WTC11 (cell line): ENCODE measurements at regions not wholly inside any gene's neighbourhood (a gene's known extent, or its start where the extent isn't known, plus 50 kb on each side); places are given as distances from the start of the nearest gene placed in this dataset.

Experiments used
- ATAC-seq: fragments of 200-7000 bp; cut with Tn5 transposase; 2 replicates; pipeline ENCODE4 v1.10.0; 2021; ENCODE audit warnings: mild to moderate bottlenecking, moderate library complexity
- CTCF ChIA-PET: fragments of 300-600 bp; sonication (Branson Sonifier 250); formaldehyde crosslinking; loops from one replicate; lab custom pipeline; 2021; ENCODE audit warnings: antibody characterized with exemption; lab: Charles Lee
- POLR2A ChIA-PET: fragments of 350-600 bp; sonication (Branson Sonifier 250); formaldehyde crosslinking; loops from one replicate; lab custom pipeline; 2021; ENCODE audit warnings: antibody characterized with exemption; lab: Charles Lee
- DNase-seq: peaks from one replicate; pipeline ENCODE4 v3.0.0; 2021; ENCODE audit warnings: low spot score
- H3K27ac Mint-ChIP-seq: 2 replicates; pipeline ENCODE4 v1.8.0; 2021; ENCODE audit warnings: mixed read lengths
- H3K27me3 Mint-ChIP-seq: 2 replicates; pipeline ENCODE4 v1.8.0; 2021; ENCODE audit warnings: low read depth, mild to moderate bottlenecking, moderate library complexity, mixed read lengths
- H3K36me3 Mint-ChIP-seq: 2 replicates; pipeline ENCODE4 v1.8.0; 2021; ENCODE audit warnings: mixed read lengths
- H3K4me1 Mint-ChIP-seq: 2 replicates; pipeline ENCODE4 v1.8.0; 2022; ENCODE audit warnings: mixed read lengths
- H3K4me3 Mint-ChIP-seq: 2 replicates; pipeline ENCODE4 v1.8.0; 2021; ENCODE audit warnings: mild to moderate bottlenecking, moderate library complexity, mixed read lengths
- H3K9me3 Mint-ChIP-seq: 2 replicates; pipeline ENCODE4 v1.8.0; 2021; ENCODE audit warnings: mixed read lengths
- ESRRA ChIP-seq: sonication (generic); formaldehyde crosslinking; IDR thresholded peaks from 2 replicates; pipeline ENCODE4 v1.8.1; 2022; ENCODE audit warnings: mild to moderate bottlenecking, missing genetic modification reagents, borderline replicate concordance
- ETV6 ChIP-seq: sonication (generic); formaldehyde crosslinking; IDR thresholded peaks from 2 replicates; pipeline ENCODE4 v1.8.1; 2022; ENCODE audit warnings: mild to moderate bottlenecking, missing genetic modification reagents
- FOXK1 ChIP-seq: sonication (generic); formaldehyde crosslinking; IDR thresholded peaks from 2 replicates; pipeline ENCODE4 v1.8.0; 2022; ENCODE audit warnings: mild to moderate bottlenecking, moderate library complexity, missing genetic modification reagents
- GABPB1 ChIP-seq: sonication (generic); formaldehyde crosslinking; IDR thresholded peaks from 2 replicates; pipeline ENCODE4 v1.8.1; 2023; ENCODE audit warnings: mild to moderate bottlenecking, missing genetic modification reagents
- HMGA2 ChIP-seq: fragments of 250-450 bp; sonication (Bioruptor Pico); IDR thresholded peaks from 2 replicates; pipeline ENCODE4 v1.4.0; 2021; ENCODE audit warnings: mild to moderate bottlenecking, moderate library complexity
- NFE2L1 ChIP-seq: sonication (generic); formaldehyde crosslinking; IDR thresholded peaks from 2 replicates; pipeline ENCODE4 v1.8.1; 2023; ENCODE audit warnings: missing genetic modification reagents
- RELA ChIP-seq: sonication (generic); formaldehyde crosslinking; IDR thresholded peaks from 2 replicates; pipeline ENCODE4 v1.8.1; 2022; ENCODE audit warnings: missing genetic modification reagents, mild to moderate bottlenecking, borderline replicate concordance
- TEAD4 ChIP-seq: sonication (generic); formaldehyde crosslinking; IDR thresholded peaks from 2 replicates; pipeline ENCODE4 v1.8.0; 2022; ENCODE audit warnings: mild to moderate bottlenecking, missing genetic modification reagents
- ZNF121 ChIP-seq: sonication (generic); formaldehyde crosslinking; IDR thresholded peaks from 2 replicates; pipeline ENCODE4 v1.8.0; 2023; ENCODE audit warnings: missing genetic modification reagents
- ZNF396 ChIP-seq: fragments of 250-450 bp; sonication (Bioruptor Pico); IDR thresholded peaks from 2 replicates; pipeline ENCODE4 v1.8.0; 2021; ENCODE audit warnings: mild to moderate bottlenecking, moderate library complexity, borderline replicate concordance
- TF ChIP-seq, protein P1 (sequence below): sonication (generic); formaldehyde crosslinking; IDR thresholded peaks from 2 replicates; pipeline ENCODE4 v1.8.0; 2023; ENCODE audit warnings: missing genetic modification reagents
- TF ChIP-seq, protein P2 (sequence below): sonication (generic); formaldehyde crosslinking; IDR thresholded peaks from 2 replicates; pipeline ENCODE4 v1.8.0; 2022; ENCODE audit warnings: mild to moderate bottlenecking, missing genetic modification reagents
- TF ChIP-seq, protein P3 (sequence below): sonication (generic); formaldehyde crosslinking; IDR thresholded peaks from 2 replicates; pipeline ENCODE4 v1.8.0; 2022; ENCODE audit warnings: mild to moderate bottlenecking, missing genetic modification reagents
- TF ChIP-seq, protein P4 (sequence below): sonication (generic); formaldehyde crosslinking; IDR thresholded peaks from 2 replicates; pipeline ENCODE4 v1.8.1; 2023; ENCODE audit warnings: mild to moderate bottlenecking, missing genetic modification reagents
- TF ChIP-seq, protein P5 (sequence below): sonication (generic); formaldehyde crosslinking; IDR thresholded peaks from 2 replicates; pipeline ENCODE4 v1.8.0; 2023; ENCODE audit warnings: missing genetic modification reagents, mild to moderate bottlenecking, borderline replicate concordance
- TF ChIP-seq, protein P6 (sequence below): sonication (generic); formaldehyde crosslinking; conservative IDR thresholded peaks from 2 replicates; pipeline ENCODE4 v1.8.1; 2023; ENCODE audit warnings: mild to moderate bottlenecking, low read depth, missing genetic modification reagents, moderate library complexity
- TF ChIP-seq, protein P7 (sequence below): sonication (generic); formaldehyde crosslinking; IDR thresholded peaks from 2 replicates; pipeline ENCODE4 v1.8.1; 2022; ENCODE audit warnings: mild to moderate bottlenecking, moderate library complexity, missing genetic modification reagents

DNA sequence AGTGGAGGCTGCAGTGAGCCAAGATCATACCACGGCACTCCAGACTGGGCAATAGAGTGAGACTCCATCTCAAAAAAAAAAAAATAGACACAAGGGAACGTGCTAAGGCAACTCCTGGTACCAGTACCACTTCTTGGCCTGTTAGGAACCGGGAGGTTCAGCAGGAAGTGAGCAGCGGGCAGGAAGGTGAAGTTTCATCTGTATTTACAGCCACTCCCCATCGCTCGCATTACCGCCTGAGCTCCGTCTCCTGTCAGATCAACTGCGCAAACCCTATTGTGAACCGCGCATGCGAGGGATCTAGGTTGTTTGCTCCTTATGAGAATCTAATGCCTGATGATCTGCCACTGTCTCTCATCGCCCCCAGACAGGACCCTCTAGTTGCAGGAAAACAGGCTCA lies 69.9 kb upstream of the FOXK1 start:
- no peak overlapping the region for H3K4me3 Mint-ChIP-seq
- ChIA-PET POLR2A (no interaction called here), CTCF (interaction anchor here (2.8 kb wide), 1 partner anchor 20 kb away, joined by 24 read pairs; no protein-coding TSS in a partner anchor)
- peaks cover 14% of the 10 kb centered on the region for H3K4me1 Mint-ChIP-seq
- H3K27ac Mint-ChIP-seq, result no peak overlapping the region
- H3K9me3 Mint-ChIP-seq, result peaks cover 9% of the 10 kb centered on the region
- ATAC-seq, result no peak
- H3K27me3 Mint-ChIP-seq, result no peaks in the 10 kb centered on the region
- DNase-seq, result no peak
- TF ChIP-seq ZNF121, result 0 out of 2 replicates have a peak, but pooled peaks have one; percentile 12
- no peak for TF ChIP-seq TEAD4 (CRISPR knock-in tag)
- TF ChIP-seq, protein P1, sequence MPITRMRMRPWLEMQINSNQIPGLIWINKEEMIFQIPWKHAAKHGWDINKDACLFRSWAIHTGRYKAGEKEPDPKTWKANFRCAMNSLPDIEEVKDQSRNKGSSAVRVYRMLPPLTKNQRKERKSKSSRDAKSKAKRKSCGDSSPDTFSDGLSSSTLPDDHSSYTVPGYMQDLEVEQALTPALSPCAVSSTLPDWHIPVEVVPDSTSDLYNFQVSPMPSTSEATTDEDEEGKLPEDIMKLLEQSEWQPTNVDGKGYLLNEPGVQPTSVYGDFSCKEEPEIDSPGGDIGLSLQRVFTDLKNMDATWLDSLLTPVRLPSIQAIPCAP, result no peak
- TF ChIP-seq, protein P2, sequence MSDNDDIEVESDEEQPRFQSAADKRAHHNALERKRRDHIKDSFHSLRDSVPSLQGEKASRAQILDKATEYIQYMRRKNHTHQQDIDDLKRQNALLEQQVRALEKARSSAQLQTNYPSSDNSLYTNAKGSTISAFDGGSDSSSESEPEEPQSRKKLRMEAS, result no peak
- no peak for TF ChIP-seq ZNF396 (CRISPR knock-in tag)
- TF ChIP-seq, protein P3, sequence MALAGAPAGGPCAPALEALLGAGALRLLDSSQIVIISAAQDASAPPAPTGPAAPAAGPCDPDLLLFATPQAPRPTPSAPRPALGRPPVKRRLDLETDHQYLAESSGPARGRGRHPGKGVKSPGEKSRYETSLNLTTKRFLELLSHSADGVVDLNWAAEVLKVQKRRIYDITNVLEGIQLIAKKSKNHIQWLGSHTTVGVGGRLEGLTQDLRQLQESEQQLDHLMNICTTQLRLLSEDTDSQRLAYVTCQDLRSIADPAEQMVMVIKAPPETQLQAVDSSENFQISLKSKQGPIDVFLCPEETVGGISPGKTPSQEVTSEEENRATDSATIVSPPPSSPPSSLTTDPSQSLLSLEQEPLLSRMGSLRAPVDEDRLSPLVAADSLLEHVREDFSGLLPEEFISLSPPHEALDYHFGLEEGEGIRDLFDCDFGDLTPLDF, result no peak
- no peak for TF ChIP-seq GABPB1 (CRISPR knock-in tag)
- TF ChIP-seq RELA, result no peak
- H3K36me3 Mint-ChIP-seq, result no peaks in the 10 kb centered on the region

DNA sequence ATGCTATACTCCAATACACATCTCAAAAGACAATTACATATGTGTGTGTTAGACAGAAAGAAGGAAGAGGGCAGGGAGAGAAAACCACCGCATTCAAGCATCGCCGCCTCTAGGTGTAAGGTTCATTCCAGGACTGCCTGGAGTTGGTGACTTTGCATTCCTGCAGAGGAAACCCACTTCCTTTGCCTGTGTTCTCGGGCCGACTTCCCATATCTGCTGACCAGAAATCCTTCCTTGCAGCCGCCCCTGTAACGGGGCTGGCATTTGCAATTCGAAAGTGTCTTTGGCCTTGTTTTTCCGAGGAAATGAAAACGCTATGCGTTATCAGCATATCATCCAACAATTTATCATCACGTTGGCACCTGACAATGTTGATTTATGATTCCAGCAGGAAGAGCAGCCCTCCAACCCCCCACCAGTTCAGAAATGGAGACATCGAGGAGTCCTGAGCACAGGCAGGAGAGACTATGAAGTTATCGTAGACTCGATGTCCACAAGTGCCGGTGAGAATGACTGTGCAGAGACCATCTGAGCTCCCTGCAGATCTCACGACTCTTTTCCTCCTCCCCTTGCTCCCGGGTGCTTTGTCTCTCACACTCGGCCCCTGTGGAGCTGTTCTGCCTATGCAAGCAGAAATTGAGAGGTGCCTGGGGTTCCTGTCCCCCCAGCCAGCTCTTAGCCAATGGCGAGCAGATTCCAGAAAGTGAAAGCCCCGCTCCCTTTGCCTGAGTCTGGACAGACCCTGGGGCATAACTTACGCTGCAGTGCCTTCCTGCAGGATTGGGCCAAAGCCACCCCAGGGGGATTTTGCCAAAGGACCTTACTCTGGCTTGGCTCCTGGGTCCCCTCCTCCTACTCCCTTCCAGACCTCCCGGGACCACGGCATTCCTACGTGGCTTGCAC lies 68.9 kb upstream of the FOXK1 start:
- POLR2A ChIA-PET, result no interaction called here
- H3K27ac Mint-ChIP-seq, result peak overlapping the region; percentile 80
- DNase-seq (peak; percentile 43), ATAC-seq (peak; percentile 85)
- TF ChIP-seq NFE2L1 (CRISPR knock-in tag) (peak; percentile 49; the same call in 1 of the 2 replicates), ETV6 (no peak)
- TF ChIP-seq, protein P4, sequence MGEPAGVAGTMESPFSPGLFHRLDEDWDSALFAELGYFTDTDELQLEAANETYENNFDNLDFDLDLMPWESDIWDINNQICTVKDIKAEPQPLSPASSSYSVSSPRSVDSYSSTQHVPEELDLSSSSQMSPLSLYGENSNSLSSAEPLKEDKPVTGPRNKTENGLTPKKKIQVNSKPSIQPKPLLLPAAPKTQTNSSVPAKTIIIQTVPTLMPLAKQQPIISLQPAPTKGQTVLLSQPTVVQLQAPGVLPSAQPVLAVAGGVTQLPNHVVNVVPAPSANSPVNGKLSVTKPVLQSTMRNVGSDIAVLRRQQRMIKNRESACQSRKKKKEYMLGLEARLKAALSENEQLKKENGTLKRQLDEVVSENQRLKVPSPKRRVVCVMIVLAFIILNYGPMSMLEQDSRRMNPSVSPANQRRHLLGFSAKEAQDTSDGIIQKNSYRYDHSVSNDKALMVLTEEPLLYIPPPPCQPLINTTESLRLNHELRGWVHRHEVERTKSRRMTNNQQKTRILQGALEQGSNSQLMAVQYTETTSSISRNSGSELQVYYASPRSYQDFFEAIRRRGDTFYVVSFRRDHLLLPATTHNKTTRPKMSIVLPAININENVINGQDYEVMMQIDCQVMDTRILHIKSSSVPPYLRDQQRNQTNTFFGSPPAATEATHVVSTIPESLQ (CRISPR knock-in tag), result no peak
- no peaks in the 10 kb centered on the region for H3K36me3 Mint-ChIP-seq
- H3K27me3 Mint-ChIP-seq, result no peaks in the 10 kb centered on the region
- peaks cover 9% of the 10 kb centered on the region for H3K9me3 Mint-ChIP-seq
- H3K4me1 Mint-ChIP-seq, result peaks cover 14% of the 10 kb centered on the region
- peak overlapping the region; percentile 20 for H3K4me3 Mint-ChIP-seq
- CTCF ChIA-PET, result interaction anchor here (0.6 to 2.8 kb wide), 6 partner anchors 19 to 387 kb away, joined by 3 to 24 read pairs (median 5); no protein-coding TSS in a partner anchor

DNA sequence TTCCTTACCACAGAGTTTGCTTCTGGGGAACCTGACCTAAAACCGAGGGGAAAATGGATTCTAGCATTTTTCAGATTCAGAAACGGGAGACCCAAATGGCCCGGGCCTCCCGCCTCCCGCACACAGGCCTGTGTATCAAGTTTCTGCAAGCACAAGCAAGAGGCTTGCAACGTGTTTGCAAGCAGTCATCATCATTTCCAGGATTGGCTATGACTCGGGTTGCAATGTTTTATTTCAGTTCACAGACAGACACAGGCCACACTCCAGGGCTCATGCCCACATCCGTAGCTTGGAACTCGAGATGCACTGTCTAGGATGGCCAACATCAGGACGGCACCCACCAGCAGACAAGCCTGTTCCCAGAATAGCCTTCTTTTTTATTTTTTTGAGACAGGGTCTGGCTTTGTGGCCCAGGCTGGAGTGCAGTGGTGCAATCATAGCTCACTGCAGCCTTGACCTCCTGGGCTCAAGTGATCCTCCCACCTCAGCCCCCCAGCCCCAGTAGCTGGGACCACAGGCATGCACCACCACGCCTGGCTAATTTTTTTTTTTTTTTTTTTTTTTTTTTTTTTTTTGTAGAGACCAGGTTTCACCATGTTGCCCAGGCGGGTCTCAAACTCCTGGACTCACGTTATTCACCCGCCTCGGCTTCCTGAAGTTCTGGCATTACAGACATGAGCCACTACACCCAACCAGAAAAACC lies 68.1 kb upstream of the FOXK1 start:
- Mint-ChIP-seq H3K36me3 (no peaks in the 10 kb centered on the region), H3K9me3 (peaks cover 9% of the 10 kb centered on the region), H3K27me3 (no peaks in the 10 kb centered on the region), H3K4me1 (peaks cover 14% of the 10 kb centered on the region), H3K4me3 (no peak overlapping the region), H3K27ac (no peak overlapping the region)
- ATAC-seq, result no peak
- DNase-seq, result no peak
- CTCF ChIA-PET, result interaction anchor here (0.6 to 2.8 kb wide), 5 partner anchors 18 to 388 kb away, joined by 3 to 24 read pairs (median 5); no protein-coding TSS in a partner anchor
- POLR2A ChIA-PET, result no interaction called here
- TF ChIP-seq ZNF396 (CRISPR knock-in tag) (no peak), HMGA2 (no peak), FOXK1 (CRISPR knock-in tag) (no peak), NFE2L1 (CRISPR knock-in tag) (no peak), ESRRA (no peak), TEAD4 (CRISPR knock-in tag) (no peak)
- TF ChIP-seq, protein P5, sequence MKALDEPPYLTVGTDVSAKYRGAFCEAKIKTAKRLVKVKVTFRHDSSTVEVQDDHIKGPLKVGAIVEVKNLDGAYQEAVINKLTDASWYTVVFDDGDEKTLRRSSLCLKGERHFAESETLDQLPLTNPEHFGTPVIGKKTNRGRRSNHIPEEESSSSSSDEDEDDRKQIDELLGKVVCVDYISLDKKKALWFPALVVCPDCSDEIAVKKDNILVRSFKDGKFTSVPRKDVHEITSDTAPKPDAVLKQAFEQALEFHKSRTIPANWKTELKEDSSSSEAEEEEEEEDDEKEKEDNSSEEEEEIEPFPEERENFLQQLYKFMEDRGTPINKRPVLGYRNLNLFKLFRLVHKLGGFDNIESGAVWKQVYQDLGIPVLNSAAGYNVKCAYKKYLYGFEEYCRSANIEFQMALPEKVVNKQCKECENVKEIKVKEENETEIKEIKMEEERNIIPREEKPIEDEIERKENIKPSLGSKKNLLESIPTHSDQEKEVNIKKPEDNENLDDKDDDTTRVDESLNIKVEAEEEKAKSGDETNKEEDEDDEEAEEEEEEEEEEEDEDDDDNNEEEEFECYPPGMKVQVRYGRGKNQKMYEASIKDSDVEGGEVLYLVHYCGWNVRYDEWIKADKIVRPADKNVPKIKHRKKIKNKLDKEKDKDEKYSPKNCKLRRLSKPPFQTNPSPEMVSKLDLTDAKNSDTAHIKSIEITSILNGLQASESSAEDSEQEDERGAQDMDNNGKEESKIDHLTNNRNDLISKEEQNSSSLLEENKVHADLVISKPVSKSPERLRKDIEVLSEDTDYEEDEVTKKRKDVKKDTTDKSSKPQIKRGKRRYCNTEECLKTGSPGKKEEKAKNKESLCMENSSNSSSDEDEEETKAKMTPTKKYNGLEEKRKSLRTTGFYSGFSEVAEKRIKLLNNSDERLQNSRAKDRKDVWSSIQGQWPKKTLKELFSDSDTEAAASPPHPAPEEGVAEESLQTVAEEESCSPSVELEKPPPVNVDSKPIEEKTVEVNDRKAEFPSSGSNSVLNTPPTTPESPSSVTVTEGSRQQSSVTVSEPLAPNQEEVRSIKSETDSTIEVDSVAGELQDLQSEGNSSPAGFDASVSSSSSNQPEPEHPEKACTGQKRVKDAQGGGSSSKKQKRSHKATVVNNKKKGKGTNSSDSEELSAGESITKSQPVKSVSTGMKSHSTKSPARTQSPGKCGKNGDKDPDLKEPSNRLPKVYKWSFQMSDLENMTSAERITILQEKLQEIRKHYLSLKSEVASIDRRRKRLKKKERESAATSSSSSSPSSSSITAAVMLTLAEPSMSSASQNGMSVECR (CRISPR knock-in tag), result no peak
- TF ChIP-seq, protein P6, sequence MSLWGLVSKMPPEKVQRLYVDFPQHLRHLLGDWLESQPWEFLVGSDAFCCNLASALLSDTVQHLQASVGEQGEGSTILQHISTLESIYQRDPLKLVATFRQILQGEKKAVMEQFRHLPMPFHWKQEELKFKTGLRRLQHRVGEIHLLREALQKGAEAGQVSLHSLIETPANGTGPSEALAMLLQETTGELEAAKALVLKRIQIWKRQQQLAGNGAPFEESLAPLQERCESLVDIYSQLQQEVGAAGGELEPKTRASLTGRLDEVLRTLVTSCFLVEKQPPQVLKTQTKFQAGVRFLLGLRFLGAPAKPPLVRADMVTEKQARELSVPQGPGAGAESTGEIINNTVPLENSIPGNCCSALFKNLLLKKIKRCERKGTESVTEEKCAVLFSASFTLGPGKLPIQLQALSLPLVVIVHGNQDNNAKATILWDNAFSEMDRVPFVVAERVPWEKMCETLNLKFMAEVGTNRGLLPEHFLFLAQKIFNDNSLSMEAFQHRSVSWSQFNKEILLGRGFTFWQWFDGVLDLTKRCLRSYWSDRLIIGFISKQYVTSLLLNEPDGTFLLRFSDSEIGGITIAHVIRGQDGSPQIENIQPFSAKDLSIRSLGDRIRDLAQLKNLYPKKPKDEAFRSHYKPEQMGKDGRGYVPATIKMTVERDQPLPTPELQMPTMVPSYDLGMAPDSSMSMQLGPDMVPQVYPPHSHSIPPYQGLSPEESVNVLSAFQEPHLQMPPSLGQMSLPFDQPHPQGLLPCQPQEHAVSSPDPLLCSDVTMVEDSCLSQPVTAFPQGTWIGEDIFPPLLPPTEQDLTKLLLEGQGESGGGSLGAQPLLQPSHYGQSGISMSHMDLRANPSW (CRISPR knock-in tag), result no peak
- TF ChIP-seq, protein P7, sequence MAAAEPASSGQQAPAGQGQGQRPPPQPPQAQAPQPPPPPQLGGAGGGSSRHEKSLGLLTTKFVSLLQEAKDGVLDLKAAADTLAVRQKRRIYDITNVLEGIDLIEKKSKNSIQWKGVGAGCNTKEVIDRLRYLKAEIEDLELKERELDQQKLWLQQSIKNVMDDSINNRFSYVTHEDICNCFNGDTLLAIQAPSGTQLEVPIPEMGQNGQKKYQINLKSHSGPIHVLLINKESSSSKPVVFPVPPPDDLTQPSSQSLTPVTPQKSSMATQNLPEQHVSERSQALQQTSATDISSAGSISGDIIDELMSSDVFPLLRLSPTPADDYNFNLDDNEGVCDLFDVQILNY, result no peak
